Coronary artery (tissue), 2 donors: ENCODE measurements at regions not wholly inside any gene's neighbourhood (a gene's known extent, or its start where the extent isn't known, plus 50 kb on each side); places are given as distances from the start of the nearest gene placed in this dataset.
"Not testable (repeated sequence)": the region's sequence is repeated elsewhere in the genome, so short reads cannot be mapped to it uniquely, and the experiment has no call there.

ENCODE experiments used
- DNase-seq: peaks from one replicate; pipeline ENCODE4 v3.0.0-alpha.2; 2017; ENCODE audit warnings: low spot score
- H3K27ac ChIP-seq, 2 donors: fragments of 200-600 bp; sonication (generic); one replicate each; pipeline ENCODE4 v1.5.1; 2016 to 2019
- H3K4me3 ChIP-seq: fragments of 200-600 bp; sonication (generic); 2 replicates; pipeline ENCODE4 v1.5.1; 2016; ENCODE audit warnings: mild to moderate bottlenecking, moderate library complexity
- TF ChIP-seq, protein P1 (sequence below): fragments of 200-600 bp; sonication (generic); IDR thresholded peaks from one replicate; pipeline ENCODE4 v1.5.1; 2019; ENCODE audit warnings: antibody characterized with exemption

GRCh38 chr13:91052876-91053275 is 294.6 kb upstream of the MIR17HG start:
- TF ChIP-seq, protein P1, sequence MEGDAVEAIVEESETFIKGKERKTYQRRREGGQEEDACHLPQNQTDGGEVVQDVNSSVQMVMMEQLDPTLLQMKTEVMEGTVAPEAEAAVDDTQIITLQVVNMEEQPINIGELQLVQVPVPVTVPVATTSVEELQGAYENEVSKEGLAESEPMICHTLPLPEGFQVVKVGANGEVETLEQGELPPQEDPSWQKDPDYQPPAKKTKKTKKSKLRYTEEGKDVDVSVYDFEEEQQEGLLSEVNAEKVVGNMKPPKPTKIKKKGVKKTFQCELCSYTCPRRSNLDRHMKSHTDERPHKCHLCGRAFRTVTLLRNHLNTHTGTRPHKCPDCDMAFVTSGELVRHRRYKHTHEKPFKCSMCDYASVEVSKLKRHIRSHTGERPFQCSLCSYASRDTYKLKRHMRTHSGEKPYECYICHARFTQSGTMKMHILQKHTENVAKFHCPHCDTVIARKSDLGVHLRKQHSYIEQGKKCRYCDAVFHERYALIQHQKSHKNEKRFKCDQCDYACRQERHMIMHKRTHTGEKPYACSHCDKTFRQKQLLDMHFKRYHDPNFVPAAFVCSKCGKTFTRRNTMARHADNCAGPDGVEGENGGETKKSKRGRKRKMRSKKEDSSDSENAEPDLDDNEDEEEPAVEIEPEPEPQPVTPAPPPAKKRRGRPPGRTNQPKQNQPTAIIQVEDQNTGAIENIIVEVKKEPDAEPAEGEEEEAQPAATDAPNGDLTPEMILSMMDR, result no peak
- DNase-seq, result no peak

DNA sequence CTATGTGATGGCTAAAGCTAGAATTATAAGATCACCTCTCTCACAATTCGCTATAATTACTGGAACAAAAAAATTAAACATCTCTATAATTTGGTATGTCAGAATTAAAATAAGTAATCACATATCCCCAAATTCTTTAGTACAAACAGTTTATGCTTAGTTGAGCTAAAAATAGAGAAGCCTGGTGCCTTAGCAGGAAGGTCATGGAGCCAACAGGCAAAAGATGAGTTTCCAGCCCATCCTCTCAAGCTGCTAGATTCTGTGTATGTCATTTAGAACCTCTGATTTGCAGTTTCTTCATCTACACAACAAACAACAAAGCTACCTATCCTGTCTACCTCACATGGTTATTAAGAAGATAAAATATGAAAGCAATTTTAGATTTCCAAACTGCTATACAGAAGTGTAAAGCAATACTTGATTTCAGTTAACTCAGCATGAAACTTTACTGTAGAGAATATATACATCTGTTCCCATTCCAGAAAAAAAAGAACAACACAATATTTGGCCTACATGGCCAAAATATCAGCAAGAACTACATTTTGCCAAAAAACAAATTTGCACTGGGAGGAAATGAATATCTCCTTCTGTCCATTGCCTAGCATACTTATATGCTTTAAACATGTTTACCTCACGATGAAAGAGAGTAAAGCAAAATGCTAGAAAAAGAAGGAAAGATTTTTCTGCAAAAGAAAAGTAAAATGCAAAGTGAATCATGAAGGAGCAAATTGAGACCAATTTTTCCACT is 294.0 kb upstream of the MIR17HG start:
- Histone ChIP-seq H3K4me3 (no peak overlapping the region), H3K27ac (no peak overlapping the region)
- TF ChIP-seq, protein P1, result no peak
- DNase-seq, result no peak

More at GRCh38 chr13:91052876-91053275, 294.6 kb upstream of the MIR17HG start:
- no peak overlapping the region for H3K27ac ChIP-seq
- H3K4me3 ChIP-seq, result no peak overlapping the region

GRCh38 chr13:91054902-91055301 is 292.6 kb upstream of the MIR17HG start:
- no peak for DNase-seq
- TF ChIP-seq, protein P1, result no peak
- Histone ChIP-seq H3K4me3 (no peak overlapping the region), H3K27ac (no peak overlapping the region)

DNA sequence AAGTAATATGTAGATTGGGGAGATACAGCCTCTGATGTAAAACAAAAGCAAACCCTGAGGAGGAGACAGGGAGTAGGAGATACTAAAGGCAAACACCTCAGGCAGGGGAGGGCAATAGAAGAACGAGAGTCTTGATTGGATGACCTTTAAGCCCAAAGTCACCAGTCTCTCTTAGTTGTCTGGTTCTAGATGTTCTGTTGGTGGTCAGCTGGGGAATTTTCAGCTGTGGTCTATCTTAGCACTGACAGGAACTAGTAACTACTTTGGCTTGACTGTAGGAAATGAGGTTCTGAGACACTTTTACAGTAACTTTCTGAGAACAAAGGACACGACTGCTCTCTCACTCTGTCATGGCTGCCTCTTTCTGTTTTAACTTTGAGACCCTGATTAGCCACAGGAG is 290.7 kb upstream of the MIR17HG start:
- Histone ChIP-seq H3K4me3 (no peak overlapping the region), H3K27ac (no peak overlapping the region)
- no peak for DNase-seq
- TF ChIP-seq, protein P1, result no peak

DNA sequence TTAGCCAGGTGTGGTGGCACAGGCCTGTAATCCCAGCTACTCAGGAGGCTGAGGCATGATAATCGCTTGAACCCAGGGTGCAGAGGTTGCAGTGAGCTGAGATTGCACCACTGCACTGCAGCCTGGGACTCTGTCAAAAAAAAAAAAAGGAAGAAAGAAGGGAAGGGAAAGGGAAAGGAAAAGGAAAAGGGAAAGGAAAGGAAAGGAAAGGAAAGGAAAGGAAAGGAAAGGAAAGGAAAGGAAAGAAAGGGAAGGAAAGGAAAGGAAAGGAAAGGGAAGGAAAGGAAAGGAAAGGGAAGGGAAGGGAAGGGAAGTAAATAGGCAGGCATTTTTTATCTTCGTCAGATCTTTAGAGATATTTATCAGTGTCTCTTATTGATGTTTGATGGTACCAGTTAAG is 290.0 kb upstream of the MIR17HG start:
- H3K4me3 ChIP-seq, H3K27ac ChIP-seq, DNase-seq: not testable (repeated sequence)

DNA sequence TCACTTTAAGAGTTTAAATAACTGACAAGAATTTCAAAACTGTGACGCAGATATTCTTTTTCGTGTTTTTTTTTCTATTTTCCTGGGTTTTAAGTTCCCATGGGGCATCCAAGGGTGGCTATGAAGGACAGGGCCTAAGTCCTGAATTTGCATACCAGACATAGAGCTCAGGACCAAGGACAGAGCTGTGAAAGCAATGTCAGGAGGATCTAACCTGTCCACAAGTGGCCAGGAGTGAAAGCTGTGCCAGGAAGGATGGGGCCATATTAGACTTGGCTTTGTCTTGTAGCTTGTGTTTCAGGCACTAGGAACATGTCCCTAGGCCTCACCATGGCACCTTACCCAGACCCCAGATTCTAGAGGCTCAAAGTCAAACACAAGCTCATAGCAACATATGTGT is 289.4 kb upstream of the MIR17HG start:
- DNase-seq, result no peak
- Histone ChIP-seq H3K27ac (no peak overlapping the region), H3K4me3 (no peak overlapping the region)
- TF ChIP-seq, protein P1, result no peak

DNA sequence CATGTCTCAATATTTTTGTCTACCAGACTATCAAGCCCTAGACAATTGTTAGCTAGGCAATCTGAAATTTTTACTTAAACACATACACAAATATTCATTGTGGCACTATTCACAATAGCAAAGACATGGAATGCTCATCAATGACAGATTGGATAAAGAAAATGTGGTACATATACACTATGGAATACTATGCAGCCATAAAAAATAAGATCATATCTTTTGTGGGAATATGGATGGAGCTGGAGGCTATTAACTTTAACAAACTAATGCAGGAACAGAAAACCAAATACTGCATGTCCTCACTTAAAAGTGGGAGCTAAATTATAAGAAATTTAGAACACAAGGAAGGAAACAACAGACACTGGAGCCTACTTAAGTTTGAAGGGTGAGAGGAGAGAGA is 288.6 kb upstream of the MIR17HG start:
- TF ChIP-seq, protein P1, result no peak
- Histone ChIP-seq H3K27ac (no peak overlapping the region), H3K4me3 (no peak overlapping the region)
- DNase-seq, result no peak
